A549 (cell line): ENCODE measurements at regions not wholly inside any gene's neighbourhood (a gene's known extent, or its start where the extent isn't known, plus 50 kb on each side); places are given as distances from the start of the nearest gene placed in this dataset.

Experiments used
- ATAC-seq, 2 experiments: fragments of 200-7000 bp in 1 of 2; fragments of >200 bp in 1 of 2; cut with Nextera tagmentation in 1 of 2; cut with Tn5 transposase in 1 of 2; 3 replicates each; pipeline versions ENCODE4 v1.8.0 to v1.9.1; 2018 to 2020; ENCODE audit warnings: mild to moderate bottlenecking in 1 of 2, moderate library complexity in 1 of 2
- CTCF ChIA-PET: fragments of 300-600 bp; sonication (Branson Sonifier 250); formaldehyde crosslinking; extraction: SDS; loops from one replicate; lab custom pipeline; 2021; ENCODE audit warnings: antibody characterized with exemption, inconsistent platforms; lab: Yijun Ruan, JAX
- POLR2A ChIA-PET: fragments of 350-600 bp; formaldehyde crosslinking; extraction: SDS; loops from one replicate; lab custom pipeline; 2021; ENCODE audit warnings: antibody characterized with exemption, inconsistent platforms; lab: Yijun Ruan, JAX
- DNase-seq, 2 experiments: peaks; one replicate each; pipeline versions ENCODE4 v3.0.0 to v3.0.0-alpha.2; 2011 to 2016; ENCODE audit warnings: low read depth in 1 of 2, low spot score in 1 of 2
- FAIRE-seq: peaks from 2 replicates; lab custom pipeline; 2011; peaks lifted over from hg19 to GRCh38; lab: Jason Lieb, UNC
- H3K27ac ChIP-seq, 2 experiments: fragments of >200 bp; sonication (Bioruptor Twin); formaldehyde crosslinking; 3 replicates each; pipeline ENCODE4 v1.5.1; 2016 to 2017
- H3K4me1 ChIP-seq: fragments of >200 bp; sonication (Bioruptor Twin); formaldehyde crosslinking; 3 replicates; pipeline ENCODE4 v1.6.1; 2016
- H3K4me2 ChIP-seq: fragments of >200 bp; sonication (Bioruptor Twin); formaldehyde crosslinking; 3 replicates; pipeline ENCODE4 v1.6.1; 2016
- H3K4me3 ChIP-seq: fragments of >200 bp; sonication (Bioruptor Twin); formaldehyde crosslinking; 3 replicates; pipeline ENCODE4 v1.5.1; 2016
- H3K9me3 ChIP-seq: fragments of >200 bp; sonication (Bioruptor Twin); formaldehyde crosslinking; 3 replicates; pipeline ENCODE4 v1.6.1; 2016
- CBX2 ChIP-seq: fragments of 200-600 bp; sonication (generic); IDR thresholded peaks from 2 replicates; pipeline ENCODE4 v1.6.1; 2016; ENCODE audit warnings: low read depth, mild to moderate bottlenecking, borderline replicate concordance
- CBX8 ChIP-seq: fragments of 200-600 bp; sonication (generic); IDR thresholded peaks from 2 replicates; pipeline ENCODE4 v1.6.1; 2016
- CEBPB ChIP-seq, 2 experiments: fragments of >200 bp in 1 of 2; sonication (Bioruptor Twin) in 1 of 2; formaldehyde crosslinking in 1 of 2; IDR thresholded peaks; 2 replicates each; pipeline ENCODE4 v1.6.1; 2012 to 2016
- ESRRA ChIP-seq: fragments of 150-350 bp; IDR thresholded peaks from 2 replicates; pipeline ENCODE4 v1.6.1; 2014; ENCODE audit warnings: mild to moderate bottlenecking, low read length, borderline replicate concordance
- FOSB ChIP-seq: fragments of 250-450 bp; sonication (Bioruptor Pico); IDR thresholded peaks from 2 replicates; pipeline ENCODE4 v1.5.0; 2020; ENCODE audit warnings: mild to moderate bottlenecking, moderate library complexity
- FOSL2 ChIP-seq, 2 experiments: fragments of 450-650 bp in 1 of 2; fragments of >200 bp in 1 of 2; sonication (Bioruptor Twin) in 1 of 2; formaldehyde crosslinking; IDR thresholded peaks; 2 replicates each; pipeline versions ENCODE4 v1.5.0 to v1.6.1; 2016 to 2020; ENCODE audit warnings: mild to moderate bottlenecking in 1 of 2, moderate library complexity in 1 of 2
- GATA3 ChIP-seq: IDR thresholded peaks from 2 replicates; pipeline ENCODE4 v1.6.1; 2012; ENCODE audit warnings: borderline replicate concordance
- HEYL ChIP-seq: fragments of 250-450 bp; sonication (Bioruptor Pico); IDR thresholded peaks from 2 replicates; pipeline ENCODE4 v1.8.0; 2021; ENCODE audit warnings: mild to moderate bottlenecking, moderate library complexity
- HOXB5 ChIP-seq: fragments of 250-450 bp; sonication (Bioruptor Pico); IDR thresholded peaks from 2 replicates; pipeline ENCODE4 v1.5.0; 2020; ENCODE audit warnings: mild to moderate bottlenecking, moderate library complexity
- JUN ChIP-seq, 2 experiments: fragments of >200 bp; sonication (Bioruptor Twin); formaldehyde crosslinking; IDR thresholded peaks; 2 replicates in 1 of 2; 3 replicates in 1 of 2; pipeline ENCODE4 v1.6.1; 2016 to 2017
- JUNB ChIP-seq: fragments of >200 bp; sonication (Bioruptor Twin); formaldehyde crosslinking; IDR thresholded peaks from 2 replicates; pipeline ENCODE4 v1.6.1; 2016
- KDM5A ChIP-seq: fragments of 200-600 bp; sonication (generic); IDR thresholded peaks from 2 replicates; pipeline ENCODE4 v1.6.1; 2016; ENCODE audit warnings: antibody characterized with exemption, mild to moderate bottlenecking
- MAFK ChIP-seq: fragments of 450-650 bp; IDR thresholded peaks from 2 replicates; pipeline ENCODE4 v1.6.1; 2014; ENCODE audit not compliant: partially characterized antibody
- MAZ ChIP-seq: fragments of 150-350 bp; IDR thresholded peaks from 2 replicates; pipeline ENCODE4 v1.6.1; 2014; ENCODE audit warnings: antibody characterized with exemption, low read depth, low read length, borderline replicate concordance
- MYC ChIP-seq: IDR thresholded peaks from 2 replicates; pipeline ENCODE4 v1.6.1; 2012; ENCODE audit warnings: mild to moderate bottlenecking, inconsistent platforms, low read length, improper control_type of control experiment, borderline replicate concordance
- NR3C1 ChIP-seq: fragments of >200 bp; sonication (Bioruptor Twin); formaldehyde crosslinking; IDR thresholded peaks from 3 replicates; pipeline ENCODE4 v1.6.1; 2017
- PHF8 ChIP-seq: fragments of 200-600 bp; sonication (generic); IDR thresholded peaks from 2 replicates; pipeline ENCODE4 v1.6.1; 2016; ENCODE audit warnings: low read depth, mild to moderate bottlenecking, antibody characterized with exemption, moderate library complexity, borderline replicate concordance
- RAD21 ChIP-seq, 2 experiments: fragments of >200 bp in 1 of 2; sonication (Bioruptor Twin) in 1 of 2; formaldehyde crosslinking in 1 of 2; IDR thresholded peaks in 1 of 2; conservative IDR thresholded peaks in 1 of 2; 2 replicates in 1 of 2; 3 replicates in 1 of 2; pipeline ENCODE4 v1.6.1; 2012 to 2018; ENCODE audit warnings: inconsistent platforms in 1 of 2
- RARB ChIP-seq: fragments of 250-450 bp; sonication (Bioruptor Pico); IDR thresholded peaks from 2 replicates; pipeline ENCODE4 v1.8.0; 2021; ENCODE audit warnings: mild to moderate bottlenecking, moderate library complexity
- RFX5 ChIP-seq: fragments of 450-650 bp; IDR thresholded peaks from 2 replicates; pipeline ENCODE4 v1.7.1; 2014; ENCODE audit warnings: antibody characterized with exemption, mild to moderate bottlenecking, moderate library complexity
- SREBF2 ChIP-seq: fragments of 450-650 bp; IDR thresholded peaks from 2 replicates; pipeline ENCODE4 v1.6.1; 2014; ENCODE audit warnings: mild to moderate bottlenecking, moderate library complexity
- TP53 ChIP-seq: fragments of 250-450 bp; sonication (Bioruptor Pico); IDR thresholded peaks from 2 replicates; pipeline ENCODE4 v1.5.0; 2021; ENCODE audit warnings: mild to moderate bottlenecking, moderate library complexity
- ZC3H11A ChIP-seq: fragments of 450-650 bp; IDR thresholded peaks from 2 replicates; pipeline ENCODE4 v1.6.1; 2014; ENCODE audit warnings: antibody characterized with exemption, mild to moderate bottlenecking
- ZSCAN20 ChIP-seq: fragments of 250-450 bp; sonication (Bioruptor Pico); IDR thresholded peaks from 2 replicates; pipeline ENCODE4 v1.8.0; 2022; ENCODE audit warnings: mild to moderate bottlenecking, moderate library complexity
- WGBS: methylation state at CpG from one replicate; pipeline ENCODE4 v1.1.6; 2017; ENCODE audit errors: missing lambda C conversion rate; 5-methylcytosine and 5-hydroxymethylcytosine counted together
- TF ChIP-seq, protein P1 (sequence below): fragments of 250-450 bp; sonication (Bioruptor Pico); IDR thresholded peaks from 2 replicates; pipeline ENCODE4 v1.5.0; 2020; ENCODE audit warnings: low read depth, mild to moderate bottlenecking, moderate library complexity

DNA sequence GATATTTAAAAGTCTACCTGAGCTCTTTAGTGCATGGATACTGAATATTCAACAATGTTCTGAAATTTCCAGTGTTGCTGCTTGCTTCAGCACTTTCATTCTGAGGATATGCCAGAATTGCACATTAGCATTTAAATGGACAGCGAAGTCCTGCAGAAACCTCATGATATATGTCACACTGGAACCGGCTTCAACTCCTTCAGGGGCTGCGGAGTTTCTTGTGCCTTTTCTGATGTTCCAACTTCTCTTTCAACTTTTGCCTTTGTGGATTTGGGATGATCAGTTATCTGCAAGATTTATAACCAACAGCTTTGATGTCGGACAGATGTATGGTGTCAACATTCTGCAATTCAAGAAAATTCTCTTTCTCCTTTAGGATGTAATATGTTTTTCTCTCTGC, 142.5 kb upstream of the LMNTD1 start:
- Histone ChIP-seq H3K4me2 (no peak overlapping the region), H3K4me1 (no peaks in the 10 kb centered on the region)
- TF ChIP-seq FOSL2 (IDR thresholded peaks at IDR 0.05) (no peak), FOSL2 (CRISPR knock-in tag; IDR thresholded peaks at IDR 0.05) (no peak), CBX2 (no peak), MAFK (no peak), MYC (no peak), MAZ (no peak), RFX5 (no peak), GATA3 (no peak), CBX8 (no peak), CEBPB (IDR thresholded peaks at IDR 0.05) (no peak), ZSCAN20 (CRISPR knock-in tag) (no peak), PHF8 (no peak), HOXB5 (CRISPR knock-in tag) (no peak), ZC3H11A (no peak), JUN (IDR thresholded peaks at IDR 0.05) (no peak), RARB (CRISPR knock-in tag) (no peak), SREBF2 (no peak), JUNB (no peak), FOSB (CRISPR knock-in tag) (no peak)
- TF ChIP-seq, protein P1, sequence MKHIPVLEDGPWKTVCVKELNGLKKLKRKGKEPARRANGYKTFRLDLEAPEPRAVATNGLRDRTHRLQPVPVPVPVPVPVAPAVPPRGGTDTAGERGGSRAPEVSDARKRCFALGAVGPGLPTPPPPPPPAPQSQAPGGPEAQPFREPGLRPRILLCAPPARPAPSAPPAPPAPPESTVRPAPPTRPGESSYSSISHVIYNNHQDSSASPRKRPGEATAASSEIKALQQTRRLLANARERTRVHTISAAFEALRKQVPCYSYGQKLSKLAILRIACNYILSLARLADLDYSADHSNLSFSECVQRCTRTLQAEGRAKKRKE (CRISPR knock-in tag), result no peak
- TF ChIP-seq, all 56 proteins: peak for 0
- 69% methylated on average over 4 of the region's 4 CpGs for WGBS
- Histone ChIP-seq H3K9me3 (no peaks in the 10 kb centered on the region; the same call in 2 of the 3 replicates), H3K4me3 (no peak overlapping the region), H3K27ac (no peak overlapping the region)
- DNase-seq (no peak), FAIRE-seq (no peak), ATAC-seq (no peak)
- ChIA-PET POLR2A (no interaction called here), CTCF (no interaction called here)

DNA sequence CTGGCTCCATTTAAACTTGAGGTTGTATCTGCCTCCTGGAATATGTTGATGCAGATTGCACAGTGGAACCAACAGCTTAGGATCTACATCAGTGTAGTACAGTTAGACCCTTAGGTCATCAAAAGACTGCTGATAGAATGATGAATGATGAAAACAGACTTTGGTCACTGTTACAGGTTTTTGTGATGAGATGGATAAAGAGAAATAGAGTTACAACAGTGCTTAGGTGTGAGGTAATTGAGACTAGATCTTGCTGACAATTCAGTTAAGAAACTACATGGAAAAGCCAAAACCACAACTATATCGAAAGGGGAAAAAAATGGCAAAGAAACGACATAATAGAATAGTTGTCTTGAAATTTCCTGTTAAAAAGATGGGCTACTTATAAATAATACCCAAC, 145.7 kb upstream of the LMNTD1 start:
- ATAC-seq (no peak), DNase-seq (no peak), FAIRE-seq (no peak)
- Histone ChIP-seq H3K27ac (no peak overlapping the region), H3K4me3 (no peak overlapping the region), H3K9me3 (no peaks in the 10 kb centered on the region; the same call in 2 of the 3 replicates), H3K4me2 (no peak overlapping the region), H3K4me1 (no peaks in the 10 kb centered on the region)
- POLR2A ChIA-PET, result no interaction called here
- TF ChIP-seq TP53 (CRISPR knock-in tag) (no peak), RARB (CRISPR knock-in tag) (no peak), FOSL2 (IDR thresholded peaks at IDR 0.05) (no peak), FOSL2 (CRISPR knock-in tag; IDR thresholded peaks at IDR 0.05) (no peak), ESRRA (no peak), NR3C1 (no peak), HEYL (no peak), KDM5A (no peak), RAD21 (conservative IDR thresholded peaks at IDR 0.05 in 1 of 2, IDR thresholded peaks at IDR 0.05 in 1 of 2) (no peak)
- 17% methylated on average over 2 of the region's 2 CpGs for WGBS
- CTCF ChIA-PET, result no interaction called here

DNA sequence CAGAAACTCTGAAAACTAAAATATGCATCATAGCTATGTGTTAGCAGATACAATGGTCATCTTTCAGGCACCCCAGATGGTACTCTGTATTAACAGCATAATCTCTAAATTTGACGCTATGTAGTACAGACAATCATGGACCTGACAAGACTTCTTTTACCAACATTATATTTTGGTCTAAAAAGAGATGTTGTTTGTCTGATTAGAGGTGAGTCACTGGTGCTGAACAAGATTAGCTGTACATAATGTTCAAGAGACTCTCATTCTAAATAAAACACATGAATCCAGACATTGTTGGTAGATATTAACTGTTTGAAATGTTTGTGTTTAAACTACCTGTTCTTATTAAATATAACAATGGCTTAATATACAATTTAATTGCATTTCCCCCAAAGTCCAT, 146.4 kb upstream of the LMNTD1 start:
- Histone ChIP-seq H3K4me2 (no peak overlapping the region), H3K9me3 (no peaks in the 10 kb centered on the region; the same call in 2 of the 3 replicates), H3K4me1 (no peaks in the 10 kb centered on the region), H3K4me3 (no peak overlapping the region), H3K27ac (no peak overlapping the region)
- 86% methylated on average over 1 of the region's 1 CpG for WGBS
- CTCF ChIA-PET, result no interaction called here
- FAIRE-seq, result no peak
- TF ChIP-seq ZSCAN20 (CRISPR knock-in tag), result no peak
- no peak for ATAC-seq
- DNase-seq, result no peak
- POLR2A ChIA-PET, result no interaction called here
